ENCODE measurements at regions not wholly inside any gene's neighbourhood (a gene's known extent, or its start where the extent isn't known, plus 50 kb on each side); places are given as distances from the start of the nearest gene placed in this dataset.

- intact Hi-C loops (cut with micrococcal nuclease): no loop called here
Measured at GRCh38 chr11:90344546-90344945, 121.7 kb upstream of the CHORDC1 start.

- intact Hi-C loops (cut with micrococcal nuclease): no loop called here
Measured at GRCh38 chr11:90343673-90344072, 120.8 kb upstream of the CHORDC1 start.

- intact Hi-C loops (cut with micrococcal nuclease): no loop called here
Measured at GRCh38 chr11:90341986-90342385, 119.1 kb upstream of the CHORDC1 start.

GRCh38 chr11:90332415-90332814, 109.6 kb upstream of the CHORDC1 start:
- intact Hi-C loops (cut with micrococcal nuclease): loop anchor here (10.0 kb wide), 1 partner anchor 128 kb away; no protein-coding TSS in a partner anchor

- intact Hi-C loops (cut with micrococcal nuclease): loop anchor here (10.0 kb wide), 1 partner anchor 126 kb away; no protein-coding TSS in a partner anchor
Measured at GRCh38 chr11:90330632-90331031, 107.8 kb upstream of the CHORDC1 start.

GRCh38 chr11:90329043-90329442, 106.2 kb upstream of the CHORDC1 start:
- intact Hi-C loops (cut with micrococcal nuclease): no loop called here

GRCh38 chr11:90326647-90327046, 103.8 kb upstream of the CHORDC1 start:
- intact Hi-C loops (cut with micrococcal nuclease): no loop called here

- intact Hi-C loops (cut with micrococcal nuclease): no loop called here
Measured at GRCh38 chr11:90323289-90323688, 100.4 kb upstream of the CHORDC1 start.

- intact Hi-C loops (cut with micrococcal nuclease): no loop called here
Measured at GRCh38 chr11:90321018-90321417, 98.2 kb upstream of the CHORDC1 start.

GRCh38 chr11:90318651-90319050, 95.8 kb upstream of the CHORDC1 start:
- intact Hi-C loops (cut with micrococcal nuclease): no loop called here

GRCh38 chr11:90310210-90310609, 87.4 kb upstream of the CHORDC1 start:
- intact Hi-C loops (cut with micrococcal nuclease): no loop called here

GRCh38 chr11:90309693-90310092, 86.8 kb upstream of the CHORDC1 start:
- intact Hi-C loops (cut with micrococcal nuclease): no loop called here

- intact Hi-C loops (cut with micrococcal nuclease): no loop called here
Measured at GRCh38 chr11:90294526-90294925, 71.7 kb upstream of the CHORDC1 start.

GRCh38 chr11:90294091-90294490, 71.2 kb upstream of the CHORDC1 start:
- intact Hi-C loops (cut with micrococcal nuclease): no loop called here

- intact Hi-C loops (cut with micrococcal nuclease): loop anchor here (1.0 to 10.0 kb wide), 2 partner anchors 166 to 960 kb away; no protein-coding TSS in a partner anchor
Measured at GRCh38 chr11:90288212-90288821, 65.5 kb upstream of the CHORDC1 start.

GRCh38 chr11:90286640-90287039, 63.8 kb upstream of the CHORDC1 start:
- intact Hi-C loops (cut with micrococcal nuclease): loop anchor here (10.0 kb wide), 1 partner anchor 168 kb away; no protein-coding TSS in a partner anchor

- intact Hi-C loops (cut with micrococcal nuclease): loop anchor here (10.0 kb wide), 1 partner anchor 171 kb away; no protein-coding TSS in a partner anchor
Measured at GRCh38 chr11:90284171-90284570, 61.3 kb upstream of the CHORDC1 start.

GRCh38 chr11:90282551-90283071, 59.8 kb upstream of the CHORDC1 start:
- intact Hi-C loops (cut with micrococcal nuclease): loop anchor here (10.0 kb wide), 1 partner anchor 172 kb away; no protein-coding TSS in a partner anchor

GRCh38 chr11:90274362-90274761, 51.5 kb upstream of the CHORDC1 start:
- intact Hi-C loops (cut with micrococcal nuclease): no loop called here

Data from T-helper 1 cell treated with Interleukin-12 subunit alpha and Interleukin-12 subunit beta and Interleukin-4 antibody, amounts not matched to agents 30 ng/mL and 1 ng/mL, for 36 hours (primary cell).